ENCODE measurements at regions not wholly inside any gene's neighbourhood (a gene's known extent, or its start where the extent isn't known, plus 50 kb on each side); places are given as distances from the start of the nearest gene placed in this dataset.

GRCh38 chr21:34020983-34021553 is 52.3 kb upstream of the MRPS6 start:
- no peak for TF ChIP-seq MAX (IDR thresholded peaks at IDR 0.05; ENCODE audit: insufficient read depth, insufficient read length)
- TF ChIP-seq POLR2A (IDR thresholded peaks at IDR 0.05; ENCODE audit: low read depth, low read length): no peak
- TF ChIP-seq GATA2 (IDR thresholded peaks at IDR 0.05; ENCODE audit: insufficient read depth, insufficient read length, low read depth, low read length): no peak
- no peak for TF ChIP-seq CTCF (IDR thresholded peaks at IDR 0.05; ENCODE audit: extremely low read depth in 1 of 2, insufficient read depth in 1 of 2, low read depth in 1 of 2, low read length in 2 of 2)
- no peak for TF ChIP-seq JUN (IDR thresholded peaks at IDR 0.05; ENCODE audit: borderline replicate concordance, insufficient read depth, insufficient read length, low read depth)
- no peak for TF ChIP-seq EZH2 (IDR thresholded peaks at IDR 0.05; ENCODE audit: borderline replicate concordance, low read depth, low read length, severe bottlenecking)
- TF ChIP-seq POLR2AphosphoS5 (IDR thresholded peaks at IDR 0.05; ENCODE audit: insufficient read depth, low read depth, low read length): no peak
- no peak for TF ChIP-seq MYC (IDR thresholded peaks at IDR 0.05; ENCODE audit: low read depth, low read length)
